ENCODE measurements at regions not wholly inside any gene's neighbourhood (a gene's known extent, or its start where the extent isn't known, plus 50 kb on each side); places are given as distances from the start of the nearest gene placed in this dataset.

DNA sequence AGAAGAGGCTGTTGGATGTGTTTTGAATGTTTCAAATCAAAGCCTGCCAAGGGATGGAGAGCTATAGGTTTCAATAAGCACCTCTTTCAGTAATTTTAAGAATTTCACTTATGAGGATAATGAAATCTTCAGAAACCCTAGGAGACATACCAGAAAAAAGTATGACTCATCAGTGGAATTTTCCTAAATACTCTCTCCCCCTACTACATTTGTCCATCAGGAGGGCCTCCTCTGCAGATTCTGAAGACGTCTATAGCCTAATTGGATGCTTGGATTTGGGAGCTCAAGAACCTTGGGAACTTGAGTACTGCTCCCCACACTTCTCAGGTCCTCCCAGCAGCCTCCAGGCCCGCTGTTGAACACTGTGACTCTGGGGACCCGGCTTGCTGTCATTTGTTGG is 374.3 kb downstream of the SLC4A3 start:
- no peak for DNase-seq

DNA sequence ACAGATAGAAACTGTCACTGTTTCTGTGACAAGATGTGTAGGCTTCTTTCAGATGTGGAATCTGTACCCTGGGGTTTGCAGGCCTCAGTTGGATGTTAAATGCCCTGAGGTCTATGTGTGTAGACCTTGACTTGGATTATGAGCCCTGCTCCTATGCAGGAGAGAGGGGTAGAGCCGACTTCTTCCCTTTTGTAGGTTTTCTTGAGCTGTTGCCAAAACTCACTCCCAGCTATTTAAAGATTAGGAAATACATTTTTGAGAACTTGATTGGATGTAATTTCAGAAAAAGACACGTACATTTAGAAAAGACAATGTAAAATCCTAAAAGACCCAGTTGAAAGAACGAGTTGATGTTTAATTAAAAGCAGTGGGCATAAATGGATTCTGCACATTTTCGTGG is 374.8 kb downstream of the SLC4A3 start:
- no peak for DNase-seq

DNA sequence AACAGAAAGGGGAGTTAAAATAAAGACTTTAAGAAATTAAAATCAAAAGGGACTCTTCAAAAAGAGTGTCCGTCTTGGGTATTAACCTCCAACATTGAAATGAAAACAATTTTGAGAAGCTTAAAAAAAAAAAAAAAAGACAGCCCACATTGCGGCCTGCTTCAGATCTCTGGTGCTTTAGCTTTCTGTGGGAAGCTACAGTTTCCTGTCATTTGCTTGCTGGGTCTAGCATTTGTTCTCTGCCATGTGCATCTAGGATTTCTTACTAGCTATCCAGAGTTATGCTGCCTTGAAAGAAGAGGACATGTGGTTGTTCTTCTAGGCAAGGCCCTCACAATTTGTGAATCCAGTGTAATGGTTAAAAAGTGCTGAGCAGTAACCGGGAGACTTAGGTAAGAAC is 375.3 kb downstream of the SLC4A3 start:
- no peak for DNase-seq

DNA sequence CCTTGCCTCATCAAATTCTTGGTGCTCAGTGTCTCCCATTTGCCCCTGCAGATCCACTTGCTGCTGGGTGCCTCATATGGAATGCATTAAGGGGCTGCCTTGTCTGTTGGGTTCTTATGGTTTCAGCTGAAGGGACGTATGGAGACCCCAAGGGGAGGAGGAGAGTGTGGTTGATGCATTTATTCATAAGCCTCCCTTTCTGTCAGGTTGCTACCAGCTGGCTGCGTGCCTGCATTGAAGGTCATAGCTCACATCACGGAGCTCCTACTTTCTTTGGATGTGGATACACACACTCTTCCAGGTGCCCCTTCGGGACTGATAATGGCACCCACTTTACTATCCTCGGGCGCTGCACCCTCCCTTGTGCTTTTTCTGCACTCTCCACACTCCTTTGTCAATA is 377.9 kb downstream of the SLC4A3 start:
- DNase-seq: no peak

DNA sequence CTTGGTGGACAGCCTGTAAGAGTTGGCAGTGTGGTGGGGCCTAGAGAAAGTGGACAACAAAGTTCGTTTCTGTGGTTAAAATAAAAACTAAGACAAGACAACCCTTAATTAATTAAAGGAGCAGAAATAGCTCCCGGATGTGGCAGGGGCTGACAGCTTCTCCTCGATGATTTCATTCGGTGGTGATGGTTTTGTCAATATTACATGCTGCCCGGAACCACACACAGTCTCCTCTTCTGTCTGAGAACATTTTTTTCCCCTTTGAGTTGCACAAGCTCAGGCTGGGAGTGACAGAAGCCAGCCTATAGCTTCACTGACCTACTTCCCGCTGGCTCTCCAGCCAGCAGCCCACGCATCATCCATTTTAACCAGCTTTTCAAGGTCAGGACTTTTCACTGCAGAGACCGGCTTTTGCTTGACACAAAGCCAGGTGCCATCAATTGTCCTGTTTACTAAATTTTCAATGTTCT is 378.8 kb downstream of the SLC4A3 start:
- DNase-seq: no peak

DNA sequence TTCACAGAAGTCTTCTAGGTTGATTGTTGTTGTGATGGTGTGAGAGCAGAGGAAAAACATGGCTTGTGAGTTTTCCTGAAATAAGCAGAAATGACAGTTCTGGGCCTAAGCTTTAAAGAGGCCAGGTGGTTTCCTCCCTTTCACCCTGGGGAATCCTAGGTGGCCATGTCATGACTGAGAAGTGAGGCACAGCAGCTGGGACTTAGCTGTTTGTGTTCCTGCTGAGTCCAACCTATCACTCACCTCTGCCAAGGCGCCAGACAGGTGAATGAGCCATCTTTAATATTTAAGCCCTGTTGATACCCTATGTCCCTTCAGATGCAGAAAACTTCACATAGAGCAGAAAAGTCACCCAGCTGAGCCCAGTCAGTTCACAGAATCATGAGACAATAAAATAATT is 384.4 kb downstream of the SLC4A3 start:
- DNase-seq: no peak

DNA sequence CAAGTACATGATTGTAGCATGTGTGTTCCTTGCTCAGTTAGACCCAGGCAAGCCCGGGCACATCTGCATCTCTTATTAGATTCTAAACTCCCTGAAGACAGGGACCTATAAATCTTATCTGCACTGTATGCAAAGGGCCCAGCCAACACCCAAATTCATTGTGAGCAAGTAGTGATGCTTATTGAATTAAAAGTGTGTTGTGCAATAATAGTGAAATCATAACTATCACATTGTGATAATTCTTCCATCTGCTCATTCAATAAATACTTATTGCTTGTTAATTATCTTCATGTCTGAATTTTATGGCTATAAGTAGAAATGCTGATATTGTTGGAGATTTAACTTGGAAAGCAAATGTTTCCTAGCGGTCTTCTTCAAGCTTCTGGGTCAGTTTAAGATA is 387.5 kb downstream of the SLC4A3 start:
- no peak for DNase-seq

DNA sequence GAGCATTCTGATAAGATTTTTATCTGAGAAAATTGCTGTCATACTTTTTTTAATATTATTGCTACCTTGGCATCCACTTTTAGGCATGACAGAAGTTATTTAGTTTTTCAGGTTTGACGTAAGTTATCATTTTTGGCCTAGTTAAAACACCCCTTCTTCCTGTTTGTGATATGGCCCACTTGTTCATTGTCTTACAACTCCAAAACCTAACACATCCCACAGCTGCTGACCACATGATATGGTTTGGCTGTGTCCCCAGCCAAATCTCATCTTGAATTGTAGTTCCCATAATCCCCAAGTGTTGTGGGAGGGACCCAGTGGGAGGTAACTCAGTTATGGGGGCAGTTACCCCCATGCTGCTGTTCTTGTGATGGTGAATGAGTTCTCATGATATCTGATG is 388.1 kb downstream of the SLC4A3 start:
- no peak for DNase-seq

DNA sequence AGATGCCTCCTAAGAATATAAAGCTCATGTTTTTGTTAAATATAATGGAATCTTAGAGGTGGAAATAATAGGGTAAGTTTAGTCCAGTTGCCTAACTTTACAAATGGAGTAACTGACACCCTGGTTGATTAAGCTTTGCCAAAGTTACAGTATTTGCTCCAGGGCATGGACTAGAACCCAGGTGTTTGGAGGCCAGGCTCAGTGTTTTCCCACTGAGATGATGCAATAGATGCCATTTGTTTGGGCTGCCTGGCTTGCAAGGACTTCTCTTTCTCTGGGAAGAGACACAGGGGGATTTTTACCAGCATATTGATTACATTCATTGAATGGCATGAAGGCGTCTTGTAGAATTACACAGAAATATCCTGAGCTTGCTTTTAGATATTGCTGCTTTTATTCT is 397.8 kb downstream of the SLC4A3 start:
- DNase-seq: no peak

DNA sequence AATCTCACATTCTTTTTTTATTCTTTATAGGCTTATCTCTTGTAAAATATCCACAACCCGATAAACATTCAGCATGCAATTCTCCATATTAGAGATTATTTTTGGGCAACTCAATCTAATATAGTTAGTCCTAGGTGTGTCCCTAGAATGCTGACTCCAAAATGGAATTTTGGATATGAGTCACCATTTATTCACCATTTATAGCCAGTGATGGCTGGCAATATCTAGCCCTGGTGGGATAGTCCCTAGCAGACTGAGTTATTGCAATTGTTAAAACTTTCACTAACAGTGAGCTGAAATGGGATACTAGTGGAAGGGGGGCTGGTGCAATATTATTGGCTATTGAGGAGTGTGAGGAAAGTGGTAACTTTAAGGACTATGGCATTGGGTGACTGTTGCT is 401.6 kb downstream of the SLC4A3 start:
- no peak for DNase-seq

DNA sequence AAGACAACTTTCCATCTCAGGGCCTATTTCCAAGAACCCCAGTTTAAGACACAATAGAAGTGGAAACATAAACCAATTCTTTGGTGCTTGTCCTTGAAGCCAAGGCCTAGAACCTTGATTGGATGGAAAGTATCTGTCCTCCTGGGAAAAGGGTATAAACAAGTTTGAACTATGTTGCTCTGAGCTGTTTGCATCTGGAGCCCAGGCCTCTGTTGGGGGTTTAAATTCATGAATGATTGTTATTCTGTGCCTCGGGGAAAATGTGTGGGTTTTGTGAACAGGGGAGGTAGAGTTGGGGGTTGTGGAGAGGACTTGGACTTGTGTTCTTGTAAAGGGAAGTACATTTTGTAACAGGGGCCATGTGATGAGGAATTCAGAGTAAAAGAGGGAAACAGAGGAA is 406.1 kb downstream of the SLC4A3 start:
- no peak for DNase-seq

DNA sequence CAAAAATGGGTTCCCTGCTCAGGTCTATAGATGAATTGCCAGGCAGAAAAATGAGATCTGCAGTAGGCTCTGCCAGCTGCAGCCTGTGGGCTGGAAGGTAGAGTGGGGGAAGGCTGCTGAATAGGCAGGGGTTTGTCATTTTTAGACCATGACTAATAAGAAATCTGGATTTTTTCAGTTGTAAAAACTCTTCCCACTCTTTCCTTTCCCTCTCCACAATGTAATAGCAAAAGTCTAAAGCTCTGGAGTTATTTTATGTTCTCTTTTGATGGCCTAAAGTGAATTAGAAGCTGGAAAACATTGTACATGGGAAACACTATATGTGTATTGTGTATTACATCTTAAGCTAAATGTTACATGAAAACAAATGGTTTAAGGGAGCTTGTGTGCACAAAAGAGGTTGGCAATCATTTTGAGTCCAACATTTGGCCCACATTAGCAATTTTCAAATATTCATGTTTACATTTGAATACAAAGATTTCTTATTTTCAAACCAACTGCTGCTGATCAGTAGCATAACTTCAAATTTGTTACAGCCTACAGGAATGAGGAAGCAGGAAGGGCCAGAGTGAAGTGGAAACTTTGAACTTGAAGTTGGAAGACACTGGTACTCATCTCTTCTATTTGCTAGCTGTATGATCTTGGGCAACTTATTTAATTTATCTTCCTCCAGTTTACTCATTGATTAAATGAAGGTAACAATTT is 407.1 kb downstream of the SLC4A3 start:
- no peak for DNase-seq

DNA sequence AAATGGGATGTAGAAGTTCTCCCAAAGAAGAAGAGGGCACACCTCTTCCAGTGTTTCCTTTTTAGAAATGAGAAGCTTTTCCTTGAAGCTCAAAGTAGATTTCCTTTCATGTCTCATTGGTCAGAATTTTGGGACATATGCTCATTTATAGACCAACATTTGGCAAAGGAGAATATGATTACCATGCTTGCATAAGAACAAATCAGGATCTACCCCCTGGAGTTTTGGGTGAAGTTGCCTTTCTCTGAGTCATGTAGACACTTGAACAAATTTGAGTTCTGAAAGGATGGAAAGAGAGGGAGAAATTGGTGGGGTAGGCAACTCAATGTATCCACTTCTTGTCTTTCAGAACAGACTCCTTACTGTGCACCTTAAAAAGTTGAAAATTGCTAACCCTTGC is 409.0 kb downstream of the SLC4A3 start:
- no peak for DNase-seq

DNA sequence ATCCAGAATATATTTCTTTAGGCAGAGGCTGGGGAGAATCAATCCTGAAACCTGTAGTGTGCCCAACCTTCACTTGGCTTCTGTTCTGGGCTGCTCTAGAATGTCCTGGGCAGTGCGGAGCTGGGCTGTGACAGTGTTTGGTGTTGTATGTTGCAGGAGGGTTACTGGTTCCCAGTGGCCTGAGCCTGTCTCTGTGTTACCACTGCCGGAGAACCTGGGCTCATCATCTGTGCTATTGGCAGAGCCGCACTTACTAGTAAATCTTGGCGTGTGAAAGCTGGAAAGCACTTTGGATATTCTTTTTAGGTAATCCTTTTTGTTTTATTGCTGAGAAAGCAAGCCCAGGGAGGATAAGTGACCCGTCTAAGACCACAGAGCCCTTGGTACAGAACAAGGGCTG is 412.9 kb downstream of the SLC4A3 start:
- DNase-seq: no peak

DNA sequence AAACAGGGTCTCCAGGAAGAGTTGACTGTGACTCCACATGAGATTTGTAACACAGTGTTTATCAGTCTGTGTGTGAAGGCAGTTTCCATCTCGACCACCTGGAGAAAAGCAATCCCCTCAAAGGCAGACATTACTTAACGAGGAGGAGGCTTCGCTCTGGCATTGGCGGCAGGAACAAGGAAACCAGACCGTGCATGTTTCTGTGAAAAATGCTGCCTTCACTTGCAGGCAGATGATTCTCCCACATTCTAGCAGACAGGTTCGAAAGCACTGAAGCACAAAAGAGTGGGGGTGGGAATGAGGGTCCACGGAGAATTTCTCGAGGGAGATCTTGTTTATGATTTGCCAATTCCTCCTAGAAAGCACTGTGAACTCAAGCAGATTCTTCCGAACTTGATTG is 414.0 kb downstream of the SLC4A3 start:
- no peak for DNase-seq

DNA sequence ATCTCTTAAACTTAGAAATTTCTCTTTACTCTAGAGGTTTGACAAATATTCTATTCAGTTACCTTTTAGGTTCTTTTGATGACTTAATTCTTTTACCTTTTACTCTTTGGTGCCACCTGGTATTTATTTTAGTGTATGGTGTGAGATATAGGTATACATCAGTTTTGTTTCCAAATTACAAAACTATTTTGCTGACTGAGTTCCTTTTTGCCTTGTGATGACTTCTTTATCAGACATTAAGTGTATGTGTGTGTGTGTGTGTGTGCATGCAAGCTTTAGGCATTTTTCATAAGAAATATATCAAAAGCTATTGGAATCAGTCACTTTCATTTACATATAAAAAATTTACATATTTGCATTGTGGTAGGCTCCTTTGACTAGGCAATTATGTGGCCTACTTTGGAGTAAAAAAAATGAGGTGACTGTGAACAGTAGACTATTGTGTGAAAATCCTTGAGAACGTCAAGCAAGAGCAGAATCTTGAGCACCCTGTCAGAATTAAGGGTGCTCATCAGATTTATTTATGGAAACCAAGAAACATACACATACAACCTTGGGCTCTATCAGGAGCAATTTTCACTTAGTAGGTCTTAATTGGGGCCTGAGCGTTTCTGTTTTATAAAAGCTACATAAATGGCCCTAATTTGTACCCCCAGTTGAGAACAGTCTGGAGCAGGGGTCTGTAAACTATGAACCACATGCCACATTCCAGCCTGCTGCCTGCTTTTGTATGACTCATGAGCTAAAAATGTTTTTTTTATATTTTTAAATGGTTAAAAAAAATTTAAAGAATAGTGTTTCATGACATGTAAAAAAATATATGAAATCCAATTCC is 415.9 kb downstream of the SLC4A3 start:
- DNase-seq: no peak

DNA sequence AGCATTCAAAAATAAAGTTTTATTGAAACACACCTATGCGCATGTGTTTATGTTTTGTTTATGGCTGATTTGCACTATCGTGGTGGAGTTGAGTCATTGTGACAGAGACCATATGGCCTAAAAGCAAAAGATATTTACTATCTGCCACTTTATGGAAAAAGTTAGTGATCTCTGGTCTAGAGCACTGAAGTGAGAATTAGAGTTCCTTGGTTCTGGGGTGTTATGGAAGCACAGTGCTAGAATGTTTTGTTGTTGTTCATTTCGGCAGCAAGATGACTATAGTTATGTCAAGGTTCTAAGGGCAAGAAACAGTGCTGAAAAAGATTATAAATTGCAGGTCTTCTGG is 416.5 kb downstream of the SLC4A3 start:
- no peak for DNase-seq

DNA sequence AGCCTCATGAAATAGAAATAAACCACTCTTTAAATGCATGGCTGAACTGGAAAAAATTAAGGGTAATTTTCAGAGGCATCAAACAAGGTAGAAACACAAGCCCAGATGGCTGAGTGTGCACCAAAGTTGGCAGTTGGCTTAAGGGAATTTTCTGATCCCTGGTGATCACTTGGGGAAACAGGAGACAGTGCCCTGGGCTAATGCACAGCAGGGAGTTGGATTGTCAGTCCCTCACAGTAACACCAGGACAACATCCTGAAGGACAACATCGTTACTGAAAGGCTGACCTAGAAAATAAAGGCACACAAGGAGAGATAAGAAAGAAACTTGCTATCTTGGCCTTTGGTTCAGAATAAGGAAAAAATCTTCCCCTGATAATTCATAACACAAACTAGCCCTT is 417.0 kb downstream of the SLC4A3 start:
- no peak for DNase-seq

DNA sequence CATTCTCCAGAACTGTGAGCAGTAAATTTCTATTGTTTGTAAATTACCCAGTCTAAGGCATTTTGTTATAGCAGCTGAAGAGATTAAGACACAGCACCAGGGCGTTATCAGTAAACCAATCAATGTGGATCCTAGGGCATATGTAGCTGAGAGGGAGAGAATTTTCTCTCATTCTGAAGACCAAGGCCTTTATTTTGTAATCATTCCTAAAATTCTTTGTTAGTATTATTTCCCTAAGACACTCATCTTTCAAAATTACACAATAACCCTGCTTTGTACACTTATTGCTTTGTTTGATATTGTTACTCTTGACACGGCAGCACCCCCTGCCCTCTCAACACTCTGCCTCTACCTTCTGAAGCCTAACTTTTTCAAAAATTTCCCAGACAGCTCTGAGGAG is 419.1 kb downstream of the SLC4A3 start:
- DNase-seq: no peak

DNA sequence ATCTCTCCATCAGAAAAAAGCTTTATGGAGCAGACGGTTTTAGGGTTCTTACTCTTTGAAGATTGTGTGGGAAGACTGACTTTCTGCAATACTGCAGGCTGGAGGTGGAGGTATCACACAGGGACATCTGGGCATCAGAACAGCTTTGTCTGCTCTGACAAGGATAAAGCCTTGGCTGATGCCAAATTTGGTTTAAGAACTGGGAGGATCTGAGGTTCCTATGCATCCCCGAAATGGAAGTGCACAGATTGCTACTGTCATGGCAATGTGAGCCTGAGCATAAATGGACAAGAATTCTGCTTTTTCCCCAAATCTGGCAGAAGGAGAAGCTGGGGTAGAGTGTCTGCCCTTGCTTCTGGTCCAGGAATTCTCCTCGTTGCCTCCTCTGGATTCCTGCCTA is 424.3 kb downstream of the SLC4A3 start:
- no peak for DNase-seq

DNA sequence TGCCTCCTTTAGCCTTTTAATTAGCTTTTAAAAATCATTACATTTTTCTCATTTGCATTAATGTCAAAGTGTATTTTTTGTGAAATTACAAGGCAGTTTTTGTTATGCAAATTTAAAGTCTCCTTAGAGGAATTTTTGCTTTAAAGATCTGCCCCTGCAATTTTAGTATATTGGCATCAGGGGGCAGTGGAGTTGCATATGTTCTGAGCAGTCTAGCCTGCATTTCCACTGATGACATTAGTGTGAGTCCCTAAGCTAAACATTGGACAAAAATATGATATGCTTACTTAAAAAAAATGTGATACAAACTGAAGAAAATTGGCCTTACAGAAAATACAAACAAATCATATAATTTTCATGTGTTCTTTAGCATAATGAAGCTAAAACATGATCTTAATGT is 426.5 kb downstream of the SLC4A3 start:
- DNase-seq: no peak

DNA sequence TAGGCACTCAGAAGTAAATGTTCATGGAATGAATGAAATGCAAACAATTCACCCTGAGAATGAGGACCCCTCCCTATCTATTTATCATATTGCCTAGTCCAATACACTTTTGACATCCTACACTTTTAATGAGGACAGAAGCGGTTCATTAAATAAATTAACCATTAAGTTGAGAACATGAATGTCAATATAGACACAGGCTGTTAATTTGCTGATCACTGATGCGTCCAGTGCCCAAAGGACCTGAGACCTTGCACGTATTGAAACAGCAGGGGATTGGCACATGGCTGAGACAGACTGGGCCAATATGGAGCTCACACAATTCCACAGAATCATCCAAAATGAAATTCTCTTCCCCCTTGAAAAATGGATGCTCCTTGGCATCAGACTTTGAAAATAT is 430.0 kb downstream of the SLC4A3 start:
- no peak for DNase-seq

DNA sequence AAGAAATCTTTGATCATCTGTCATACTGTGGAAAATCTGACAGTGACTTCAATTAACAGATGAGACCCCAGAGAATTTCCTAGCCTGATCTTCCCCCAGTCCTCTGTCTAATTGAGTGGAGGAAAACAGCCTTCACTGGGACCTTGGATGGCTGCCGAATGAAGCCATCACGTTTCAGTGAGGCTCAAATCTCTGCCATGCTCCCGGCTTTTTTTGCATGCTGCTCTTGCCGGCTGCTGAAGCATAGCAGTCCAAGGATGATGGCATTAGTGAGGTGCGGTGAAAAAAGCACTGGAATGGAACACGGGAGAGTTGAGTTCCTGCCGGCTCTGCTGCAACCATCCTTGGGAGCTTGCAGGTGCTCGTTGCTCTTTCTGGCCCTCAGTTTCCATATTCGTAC is 430.5 kb downstream of the SLC4A3 start:
- DNase-seq: no peak

All from suppressor macrophage (primary cell).